Keratinocyte (primary cell): ENCODE measurements at regions not wholly inside any gene's neighbourhood (a gene's known extent, or its start where the extent isn't known, plus 50 kb on each side); places are given as distances from the start of the nearest gene placed in this dataset.
"Not testable (repeated sequence)": the region's sequence is repeated elsewhere in the genome, so short reads cannot be mapped to it uniquely, and the experiment has no call there.

Experiments used
- DNase-seq: peaks from one replicate; pipeline ENCODE4 v3.0.0-alpha.2; 2011; ENCODE audit warnings: low read depth, missing footprints, low spot score
- FAIRE-seq: peaks from 2 replicates; lab custom pipeline; 2011; peaks lifted over from hg19 to GRCh38; lab: Jason Lieb, UNC
- H2AFZ ChIP-seq: 2 replicates; pipeline ENCODE4 v1.6.0; 2012; ENCODE audit warnings: low read length, control low read depth, inconsistent platforms; ENCODE audit not compliant: control insufficient read depth
- H3K27ac ChIP-seq: 2 replicates; pipeline ENCODE4 v1.5.1; 2011; ENCODE audit warnings: low read length; ENCODE audit not compliant: control insufficient read depth, insufficient read depth
- H3K27me3 ChIP-seq: 3 replicates; pipeline ENCODE4 v1.6.0; 2011; ENCODE audit warnings: low read length; ENCODE audit not compliant: control insufficient read depth, insufficient read depth; ENCODE audit errors: extremely low read depth
- H3K36me3 ChIP-seq, 2 experiments: 2 replicates in 1 of 2; 3 replicates in 1 of 2; pipeline ENCODE4 v1.5.1; 2011; ENCODE audit warnings: low read length in 2 of 2, mild to moderate bottlenecking in 1 of 2; ENCODE audit not compliant: control insufficient read depth in 2 of 2, insufficient read depth in 2 of 2; ENCODE audit errors: extremely low read depth in 1 of 2
- H3K4me1 ChIP-seq: 3 replicates; pipeline ENCODE4 v1.5.1; 2011; ENCODE audit warnings: low read length; ENCODE audit not compliant: control insufficient read depth, insufficient read depth; ENCODE audit errors: extremely low read depth
- H3K4me2 ChIP-seq: 3 replicates; pipeline ENCODE4 v1.6.0; 2011; ENCODE audit warnings: low read depth, low read length; ENCODE audit not compliant: control insufficient read depth, insufficient read depth; ENCODE audit errors: extremely low read depth
- H3K4me3 ChIP-seq, 3 experiments: fragments of 200-600 bp in 1 of 3; sonication (generic) in 1 of 3; 2 replicates in 2 of 3; 3 replicates in 1 of 3; pipeline ENCODE4 v1.5.1; 2011 to 2016; ENCODE audit warnings: low read length in 3 of 3, mild to moderate bottlenecking in 3 of 3, control low read depth in 2 of 3, inconsistent platforms in 1 of 3, low read depth in 1 of 3, mixed read lengths in 1 of 3, mixed run types in 1 of 3, moderate library complexity in 1 of 3; ENCODE audit not compliant: control insufficient read depth in 2 of 3, insufficient read depth in 2 of 3; ENCODE audit errors: extremely low read depth in 1 of 3
- H3K79me2 ChIP-seq: 2 replicates; pipeline ENCODE4 v1.6.0; 2012; ENCODE audit warnings: low read length; ENCODE audit not compliant: control insufficient read depth, insufficient read depth
- H3K9ac ChIP-seq: 3 replicates; pipeline ENCODE4 v1.6.0; 2011; ENCODE audit warnings: low read length; ENCODE audit not compliant: control insufficient read depth, insufficient read depth; ENCODE audit errors: extremely low read depth
- H3K9me1 ChIP-seq: 3 replicates; pipeline ENCODE4 v1.6.0; 2011; ENCODE audit warnings: low read length; ENCODE audit not compliant: control insufficient read depth, insufficient read depth; ENCODE audit errors: extremely low read depth
- H3K9me3 ChIP-seq: 2 replicates; pipeline ENCODE4 v1.5.1; 2012; ENCODE audit warnings: low read depth, low read length; ENCODE audit not compliant: control insufficient read depth
- H4K20me1 ChIP-seq: 3 replicates; pipeline ENCODE4 v1.6.0; 2011; ENCODE audit warnings: low read length; ENCODE audit not compliant: control insufficient read depth, insufficient read depth; ENCODE audit errors: extremely low read depth
- dilution Hi-C: fragments of 300-500 bp; cut with MboI; formaldehyde crosslinking; loops from one replicate; pipeline ENCODE4 v1.7.0; 2020; ENCODE audit warnings: low sequenced_read_pairs; ENCODE audit not compliant: extremely low pct_ligation_motif_present

DNA sequence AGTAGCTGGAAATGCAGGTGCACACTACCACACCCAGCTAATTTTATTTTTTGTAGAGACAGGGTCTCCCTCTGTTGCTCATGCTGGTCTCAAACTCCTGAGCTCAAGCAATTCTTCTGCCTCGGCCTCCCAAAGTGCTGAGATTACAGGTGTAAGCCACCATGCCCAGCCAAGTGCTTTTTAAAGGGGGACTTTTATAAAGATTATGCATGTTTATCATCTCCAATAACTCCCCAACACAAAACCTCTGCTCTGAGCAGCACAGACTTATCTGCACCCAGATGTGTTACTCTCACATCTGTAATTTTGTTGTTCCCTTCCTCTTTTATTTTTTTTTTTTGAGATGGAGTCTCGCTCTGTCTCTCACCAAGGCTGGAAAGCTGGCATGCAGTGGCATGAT, 108.6 kb downstream of the TRIM69 start:
- H3K9me3 ChIP-seq, H2AFZ ChIP-seq, H3K9ac ChIP-seq, H3K79me2 ChIP-seq, FAIRE-seq, H3K36me3 ChIP-seq, H4K20me1 ChIP-seq, DNase-seq, H3K27me3 ChIP-seq, H3K4me2 ChIP-seq, H3K4me1 ChIP-seq, H3K9me1 ChIP-seq, H3K27ac ChIP-seq, H3K4me3 ChIP-seq, dilution Hi-C loops: not testable (repeated sequence)

DNA sequence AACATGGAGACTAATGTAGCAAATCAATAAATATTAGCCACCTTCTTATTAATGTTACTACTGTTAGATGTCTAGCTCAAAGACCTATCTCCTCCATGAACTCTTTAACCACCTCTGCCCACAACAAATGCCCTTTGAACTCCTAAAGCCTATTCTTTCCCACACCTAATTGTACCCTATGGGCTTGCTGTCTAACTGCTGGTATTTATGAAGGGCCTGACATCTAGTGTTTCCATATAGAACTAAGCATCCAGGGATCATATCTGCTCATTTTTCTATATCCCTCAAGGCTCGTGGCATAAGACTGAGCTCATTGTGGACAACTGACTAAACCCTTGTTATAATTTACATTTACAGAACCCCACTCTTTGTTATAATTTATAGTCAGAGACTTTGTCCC, 109.8 kb downstream of the TRIM69 start:
- H3K9me1 ChIP-seq, H4K20me1 ChIP-seq, DNase-seq, H3K27me3 ChIP-seq, H3K27ac ChIP-seq, H3K9ac ChIP-seq, H3K4me3 ChIP-seq, H3K4me2 ChIP-seq, H3K4me1 ChIP-seq, H3K79me2 ChIP-seq, FAIRE-seq, H3K36me3 ChIP-seq, H3K9me3 ChIP-seq, H2AFZ ChIP-seq, dilution Hi-C loops: not testable (repeated sequence)

DNA sequence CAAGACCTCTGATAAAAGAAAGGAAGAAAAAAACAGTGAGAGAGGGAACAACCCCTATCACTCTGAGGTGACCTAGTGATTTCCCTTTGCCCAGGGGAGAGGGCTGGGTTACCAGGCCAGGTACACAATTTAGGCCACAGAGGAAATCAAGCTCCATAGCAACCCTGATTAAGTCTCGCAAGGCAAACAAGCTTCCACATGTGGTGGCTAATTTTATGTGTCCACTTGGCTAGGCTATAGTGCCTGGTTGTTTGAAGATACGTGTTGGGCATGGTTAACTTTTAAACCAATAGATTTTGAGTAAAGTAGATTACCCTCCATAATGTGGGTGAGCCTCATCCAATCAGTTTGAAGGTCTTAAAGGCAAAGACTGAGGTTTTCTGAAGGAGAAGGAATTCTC, 108.9 kb upstream of the TERB2 start:
- H3K4me1 ChIP-seq, H3K27ac ChIP-seq, H3K9me3 ChIP-seq, H3K4me3 ChIP-seq, H3K27me3 ChIP-seq, FAIRE-seq, H3K9ac ChIP-seq, H3K9me1 ChIP-seq, H3K36me3 ChIP-seq, H3K4me2 ChIP-seq, H4K20me1 ChIP-seq, DNase-seq, H2AFZ ChIP-seq, H3K79me2 ChIP-seq, dilution Hi-C loops: not testable (repeated sequence)
